CD4-positive, CD25-positive, alpha-beta regulatory T cell (primary cell): ENCODE measurements at regions not wholly inside any gene's neighbourhood (a gene's known extent, or its start where the extent isn't known, plus 50 kb on each side); places are given as distances from the start of the nearest gene placed in this dataset.
"Not testable (repeated sequence)": the region's sequence is repeated elsewhere in the genome, so short reads cannot be mapped to it uniquely, and the experiment has no call there.

ENCODE experiments used
- ATAC-seq, 2 donors: fragments of 150-1000 bp; cut with Tn5 transposase; one replicate each; pipeline ENCODE4 v1.10.0; 2021; ENCODE audit warnings: low read depth in 2 of 2, moderate number of reproducible peaks in 2 of 2, moderate library complexity in 1 of 2
- DNase-seq, 3 donors: peaks; one replicate each; pipeline versions ENCODE4 v3.0.0 to v3.0.0-alpha.2; 2012 to 2022; ENCODE audit warnings: mixed read lengths in 1 of 3
- H3K27ac ChIP-seq: one replicate; pipeline ENCODE4 v1.7.0; 2013; ENCODE audit warnings: mild to moderate bottlenecking, low read length; ENCODE audit not compliant: insufficient read depth, poor library complexity, severe bottlenecking
- H3K27me3 ChIP-seq: one replicate; pipeline ENCODE4 v1.7.0; 2013; ENCODE audit warnings: low read length; ENCODE audit not compliant: control insufficient read depth, insufficient read depth
- H3K36me3 ChIP-seq: one replicate; pipeline ENCODE4 v1.7.0; 2013; ENCODE audit warnings: mild to moderate bottlenecking, low read length, moderate library complexity; ENCODE audit not compliant: control insufficient read depth, insufficient read depth
- H3K4me1 ChIP-seq: 2 replicates; pipeline ENCODE4 v1.7.0; 2013; ENCODE audit warnings: mild to moderate bottlenecking, low read length; ENCODE audit not compliant: insufficient read depth, control insufficient read depth, poor library complexity, severe bottlenecking
- H3K4me3 ChIP-seq: one replicate; pipeline ENCODE4 v1.7.0; 2013; ENCODE audit warnings: low read depth, mild to moderate bottlenecking, low read length, moderate library complexity
- H3K9me3 ChIP-seq, 2 experiments: 1 replicate in 1 of 2; 2 replicates in 1 of 2; pipeline ENCODE4 v1.7.0; 2013; ENCODE audit warnings: low read length in 2 of 2, mild to moderate bottlenecking in 1 of 2, moderate library complexity in 1 of 2; ENCODE audit not compliant: control insufficient read depth in 2 of 2
- H3K27ac Mint-ChIP-seq, 3 donors: one replicate each; pipeline ENCODE4 v1.8.0; 2020 to 2022; ENCODE audit warnings: mild to moderate bottlenecking in 3 of 3, mixed read lengths in 3 of 3, moderate library complexity in 2 of 3
- H3K27me3 Mint-ChIP-seq: one replicate; pipeline ENCODE4 v1.8.0; 2022; ENCODE audit warnings: mild to moderate bottlenecking, mixed read lengths
- H3K36me3 Mint-ChIP-seq: one replicate; pipeline ENCODE4 v1.8.0; 2020; ENCODE audit warnings: mixed read lengths
- H3K4me1 Mint-ChIP-seq, 4 donors: one replicate each; pipeline ENCODE4 v1.8.0; 2020 to 2022; ENCODE audit warnings: mixed read lengths in 4 of 4, mild to moderate bottlenecking in 1 of 4
- H3K4me3 Mint-ChIP-seq, 4 donors: one replicate each; pipeline ENCODE4 v1.8.0; 2020 to 2022; ENCODE audit warnings: mild to moderate bottlenecking in 4 of 4, mixed read lengths in 4 of 4, moderate library complexity in 3 of 4
- H3K9me3 Mint-ChIP-seq, 7 donors: one replicate each; pipeline ENCODE4 v1.8.0; 2020 to 2022; ENCODE audit warnings: mixed read lengths in 7 of 7, mild to moderate bottlenecking in 3 of 7, moderate library complexity in 2 of 7

GRCh38 chr1:96525657-96526557 is 195.7 kb upstream of the PTBP2 start:
- no peak overlapping the region for H3K4me3 Mint-ChIP-seq
- H3K4me3 ChIP-seq, result no peak overlapping the region
- peaks cover 0 to 9% of the 10 kb centered on the region in 2 experiments for H3K9me3 ChIP-seq
- H3K36me3 Mint-ChIP-seq, result no peaks in the 10 kb centered on the region
- H3K27me3 ChIP-seq, result no peaks in the 10 kb centered on the region
- H3K9me3 Mint-ChIP-seq, result peaks cover 5 to 26% (median 8%) of the 10 kb centered on the region in 7 donors
- ATAC-seq (no peak), DNase-seq (no peak)
- H3K4me1 ChIP-seq, result no peaks in the 10 kb centered on the region
- no peak overlapping the region for H3K27ac ChIP-seq
- H3K36me3 ChIP-seq, result no peaks in the 10 kb centered on the region
- no peaks in the 10 kb centered on the region for H3K4me1 Mint-ChIP-seq
- no peak overlapping the region for H3K27ac Mint-ChIP-seq
- no peaks in the 10 kb centered on the region for H3K27me3 Mint-ChIP-seq

GRCh38 chr1:96528672-96529071 is 192.9 kb upstream of the PTBP2 start:
- not testable (repeated sequence) for H3K9me3 ChIP-seq, H3K36me3 Mint-ChIP-seq, H3K27ac Mint-ChIP-seq, H3K4me1 Mint-ChIP-seq, H3K4me1 ChIP-seq, ATAC-seq, H3K4me3 Mint-ChIP-seq, H3K27me3 ChIP-seq, H3K36me3 ChIP-seq, H3K27ac ChIP-seq, DNase-seq, H3K4me3 ChIP-seq, H3K27me3 Mint-ChIP-seq
- H3K9me3 Mint-ChIP-seq, result peaks cover 3 to 26% (median 9%) of the 10 kb centered on the region in 7 donors

- no peak for DNase-seq
- Mint-ChIP-seq H3K27me3 (no peaks in the 10 kb centered on the region), H3K27ac (no peak overlapping the region), H3K4me3 (no peak overlapping the region), H3K36me3 (no peaks in the 10 kb centered on the region), H3K9me3 (peaks cover 0 to 7% (median 4%) of the 10 kb centered on the region in 7 donors), H3K4me1 (no peaks in the 10 kb centered on the region)
- Histone ChIP-seq H3K27me3 (no peaks in the 10 kb centered on the region), H3K4me3 (no peak overlapping the region), H3K9me3 (peaks cover 0 to 7% of the 10 kb centered on the region in 2 experiments), H3K27ac (no peak overlapping the region), H3K4me1 (no peaks in the 10 kb centered on the region), H3K36me3 (no peaks in the 10 kb centered on the region)
- ATAC-seq, result no peak
These were observed 187.8 kb upstream of the PTBP2 start for GRCh38 chr1:96533820-96534219.

- Histone ChIP-seq H3K27ac (no peak overlapping the region), H3K4me3 (no peak overlapping the region), H3K9me3 (no peaks in the 10 kb centered on the region), H3K4me1 (no peaks in the 10 kb centered on the region), H3K36me3 (no peaks in the 10 kb centered on the region), H3K27me3 (no peaks in the 10 kb centered on the region)
- peaks cover 0 to 1% (median 0%) of the 10 kb centered on the region in 7 donors for H3K9me3 Mint-ChIP-seq
- no peak overlapping the region for H3K27ac Mint-ChIP-seq
- no peak for ATAC-seq
- no peaks in the 10 kb centered on the region for H3K36me3 Mint-ChIP-seq
- no peak overlapping the region for H3K4me3 Mint-ChIP-seq
- no peaks in the 10 kb centered on the region for H3K4me1 Mint-ChIP-seq
- H3K27me3 Mint-ChIP-seq, result no peaks in the 10 kb centered on the region
- DNase-seq, result no peak
These were observed 185.0 kb upstream of the PTBP2 start for GRCh38 chr1:96536581-96536980.

- H3K9me3 Mint-ChIP-seq, result peaks cover 0 to 1% (median 0%) of the 10 kb centered on the region in 7 donors
- DNase-seq (no peak), ATAC-seq (no peak)
- H3K27ac ChIP-seq, result no peak overlapping the region
- no peak overlapping the region for H3K4me3 ChIP-seq
- no peaks in the 10 kb centered on the region for H3K36me3 Mint-ChIP-seq
- H3K4me1 Mint-ChIP-seq, result no peaks in the 10 kb centered on the region
- no peaks in the 10 kb centered on the region for H3K36me3 ChIP-seq
- no peaks in the 10 kb centered on the region for H3K9me3 ChIP-seq
- H3K27me3 Mint-ChIP-seq, result no peaks in the 10 kb centered on the region
- H3K27ac Mint-ChIP-seq, result no peak overlapping the region
- no peaks in the 10 kb centered on the region for H3K4me1 ChIP-seq
- no peaks in the 10 kb centered on the region for H3K27me3 ChIP-seq
- H3K4me3 Mint-ChIP-seq, result no peak overlapping the region
These were observed 183.4 kb upstream of the PTBP2 start for GRCh38 chr1:96538111-96538641.

GRCh38 chr1:96538883-96539282 is 182.7 kb upstream of the PTBP2 start:
- DNase-seq (no peak), ATAC-seq (no peak)
- no peaks in the 10 kb centered on the region for H3K36me3 Mint-ChIP-seq
- no peak overlapping the region for H3K27ac Mint-ChIP-seq
- Histone ChIP-seq H3K4me3 (no peak overlapping the region), H3K27ac (no peak overlapping the region), H3K27me3 (no peaks in the 10 kb centered on the region), H3K36me3 (no peaks in the 10 kb centered on the region), H3K4me1 (no peaks in the 10 kb centered on the region), H3K9me3 (no peaks in the 10 kb centered on the region)
- H3K9me3 Mint-ChIP-seq, result peaks cover 0 to 1% (median 0%) of the 10 kb centered on the region in 7 donors
- no peaks in the 10 kb centered on the region for H3K27me3 Mint-ChIP-seq
- H3K4me1 Mint-ChIP-seq, result no peaks in the 10 kb centered on the region
- no peak overlapping the region for H3K4me3 Mint-ChIP-seq

- Mint-ChIP-seq H3K27ac (peak overlapping the region in 1 of 3 donors; percentile 17), H3K4me3 (no peak overlapping the region), H3K4me1 (no peaks in the 10 kb centered on the region), H3K9me3 (peaks cover 0 to 1% (median 0%) of the 10 kb centered on the region in 7 donors), H3K36me3 (no peaks in the 10 kb centered on the region), H3K27me3 (no peaks in the 10 kb centered on the region)
- DNase-seq (no peak), ATAC-seq (no peak)
- no peaks in the 10 kb centered on the region for H3K36me3 ChIP-seq
- H3K27me3 ChIP-seq, result no peaks in the 10 kb centered on the region
- H3K9me3 ChIP-seq, result no peaks in the 10 kb centered on the region
- H3K4me3 ChIP-seq, result no peak overlapping the region
- no peak overlapping the region for H3K27ac ChIP-seq
- no peaks in the 10 kb centered on the region for H3K4me1 ChIP-seq
These were observed 180.1 kb upstream of the PTBP2 start for GRCh38 chr1:96541491-96541890.
